CD8-positive, alpha-beta memory T cell (primary cell): ENCODE measurements at regions not wholly inside any gene's neighbourhood (a gene's known extent, or its start where the extent isn't known, plus 50 kb on each side); places are given as distances from the start of the nearest gene placed in this dataset.

Experiments used
- CTCF ChIA-PET: fragments of 350-600 bp; sonication (Branson Sonifier 250); formaldehyde crosslinking; loops from one replicate; lab custom pipeline; 2021; ENCODE audit warnings: antibody characterized with exemption; lab: Charles Lee
- POLR2A ChIA-PET: fragments of 350-600 bp; sonication (Branson Sonifier 250); formaldehyde crosslinking; loops from one replicate; lab custom pipeline; 2021; ENCODE audit warnings: antibody characterized with exemption; lab: Charles Lee
- DNase-seq, 5 donors: peaks; one replicate each; pipeline versions ENCODE4 v3.0.0 to v3.0.0-alpha.2; 2020 to 2022; ENCODE audit warnings: mixed read lengths in 1 of 5
- H3K27ac ChIP-seq: one replicate; pipeline ENCODE4 v1.7.0; 2013; ENCODE audit warnings: low read depth, mild to moderate bottlenecking, low read length, moderate library complexity
- H3K27me3 ChIP-seq: 2 replicates; pipeline ENCODE4 v1.7.0; 2013; ENCODE audit warnings: low read length, mild to moderate bottlenecking; ENCODE audit not compliant: insufficient read depth, poor library complexity, severe bottlenecking
- H3K36me3 ChIP-seq: 2 replicates; pipeline ENCODE4 v1.7.0; 2013; ENCODE audit warnings: mild to moderate bottlenecking, low read length, moderate library complexity; ENCODE audit not compliant: insufficient read depth
- H3K4me1 ChIP-seq: 2 replicates; pipeline ENCODE4 v1.7.0; 2013; ENCODE audit warnings: mild to moderate bottlenecking, low read length, moderate library complexity; ENCODE audit not compliant: insufficient read depth
- H3K4me3 ChIP-seq: 2 replicates; pipeline ENCODE4 v1.7.0; 2013; ENCODE audit warnings: mild to moderate bottlenecking, low read length
- H3K9me3 ChIP-seq: 2 replicates; pipeline ENCODE4 v1.7.0; 2013; ENCODE audit warnings: mild to moderate bottlenecking, low read length
- H3K27ac Mint-ChIP-seq, 8 donors: one replicate each; pipeline ENCODE4 v1.8.0; 2020 to 2021; ENCODE audit warnings: mixed read lengths in 8 of 8, mild to moderate bottlenecking in 6 of 8, inconsistent platforms in 3 of 8, moderate library complexity in 3 of 8
- H3K27me3 Mint-ChIP-seq, 2 donors: one replicate each; pipeline ENCODE4 v1.8.0; 2020 to 2021; ENCODE audit warnings: mixed read lengths in 2 of 2, mild to moderate bottlenecking in 1 of 2, moderate library complexity in 1 of 2
- H3K36me3 Mint-ChIP-seq, 3 donors: one replicate each; pipeline ENCODE4 v1.8.0; 2020 to 2021; ENCODE audit warnings: mixed read lengths in 3 of 3, inconsistent platforms in 1 of 3, mild to moderate bottlenecking in 1 of 3
- H3K4me1 Mint-ChIP-seq, 3 donors: one replicate each; pipeline ENCODE4 v1.8.0; 2020 to 2021; ENCODE audit warnings: mixed read lengths in 3 of 3, inconsistent platforms in 1 of 3, mild to moderate bottlenecking in 1 of 3
- H3K4me3 Mint-ChIP-seq, 7 donors: one replicate each; pipeline ENCODE4 v1.8.0; 2020 to 2021; ENCODE audit warnings: mixed read lengths in 7 of 7, mild to moderate bottlenecking in 6 of 7, moderate library complexity in 4 of 7, inconsistent platforms in 2 of 7
- H3K9me3 Mint-ChIP-seq, 5 donors: one replicate each; pipeline ENCODE4 v1.8.0; 2020 to 2022; ENCODE audit warnings: mixed read lengths in 5 of 5, mild to moderate bottlenecking in 3 of 5, moderate library complexity in 2 of 5, inconsistent platforms in 1 of 5

GRCh38 chr12:72815421-72815820 is 543.3 kb downstream of the TRHDE start:
- H3K4me1 Mint-ChIP-seq = no peaks in the 10 kb centered on the region
- no peaks in the 10 kb centered on the region for H3K27me3 Mint-ChIP-seq
- Histone ChIP-seq H3K36me3 (no peaks in the 10 kb centered on the region), H3K9me3 (no peaks in the 10 kb centered on the region), H3K27ac (no peak overlapping the region), H3K4me3 (no peak overlapping the region), H3K27me3 (no peaks in the 10 kb centered on the region), H3K4me1 (no peaks in the 10 kb centered on the region)
- H3K36me3 Mint-ChIP-seq = peaks cover 0 to 4% (median 0%) of the 10 kb centered on the region in 3 donors
- H3K27ac Mint-ChIP-seq = no peak overlapping the region
- no peak overlapping the region for H3K4me3 Mint-ChIP-seq
- no peak for DNase-seq
- H3K9me3 Mint-ChIP-seq = peaks cover 15 to 27% (median 24%) of the 10 kb centered on the region in 5 donors
- ChIA-PET CTCF (no interaction called here), POLR2A (no interaction called here)

GRCh38 chr12:72828662-72829324 is 556.6 kb downstream of the TRHDE start:
- H3K4me1 ChIP-seq = no peaks in the 10 kb centered on the region
- no peaks in the 10 kb centered on the region for H3K27me3 ChIP-seq
- no peak overlapping the region for H3K4me3 ChIP-seq
- no peak overlapping the region for H3K27ac Mint-ChIP-seq
- no peaks in the 10 kb centered on the region for H3K27me3 Mint-ChIP-seq
- H3K4me3 Mint-ChIP-seq = no peak overlapping the region
- H3K9me3 Mint-ChIP-seq = peaks cover 6 to 10% (median 7%) of the 10 kb centered on the region in 5 donors
- ChIA-PET CTCF (no interaction called here), POLR2A (no interaction called here)
- H3K27ac ChIP-seq = no peak overlapping the region
- H3K36me3 ChIP-seq = no peaks in the 10 kb centered on the region
- H3K9me3 ChIP-seq = no peaks in the 10 kb centered on the region
- DNase-seq = no peak
- H3K4me1 Mint-ChIP-seq = no peaks in the 10 kb centered on the region
- H3K36me3 Mint-ChIP-seq = no peaks in the 10 kb centered on the region

DNA sequence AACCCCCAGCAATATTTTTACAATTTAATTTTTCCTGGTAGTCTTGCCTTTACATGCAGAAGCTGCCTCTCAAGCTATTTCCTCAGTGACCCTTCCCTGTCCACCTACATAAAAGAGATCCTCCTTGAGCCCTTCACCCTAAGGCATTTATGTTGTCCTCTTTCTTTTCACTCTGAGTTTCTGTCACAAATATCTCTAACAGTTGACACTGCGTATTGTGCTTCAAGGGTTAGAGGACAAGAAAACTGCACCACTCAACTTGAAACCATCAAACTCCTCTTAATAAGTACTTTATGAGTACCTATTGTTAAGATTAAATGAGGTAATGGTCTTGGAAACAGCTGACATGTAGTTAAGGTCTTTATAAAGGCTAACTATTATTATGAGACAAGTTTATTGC is 557.7 kb downstream of the TRHDE start:
- Mint-ChIP-seq H3K27ac (no peak overlapping the region), H3K4me1 (no peaks in the 10 kb centered on the region)

GRCh38 chr12:72832024-72832423 is 559.9 kb downstream of the TRHDE start:
- H3K36me3 Mint-ChIP-seq = no peaks in the 10 kb centered on the region
- no peaks in the 10 kb centered on the region for H3K27me3 Mint-ChIP-seq
- H3K36me3 ChIP-seq = no peaks in the 10 kb centered on the region
- CTCF ChIA-PET = no interaction called here
- H3K27ac Mint-ChIP-seq = no peak overlapping the region
- H3K9me3 Mint-ChIP-seq = peaks cover 0 to 10% (median 3%) of the 10 kb centered on the region in 5 donors
- no peak overlapping the region for H3K4me3 Mint-ChIP-seq
- DNase-seq = no peak
- H3K4me1 Mint-ChIP-seq = no peaks in the 10 kb centered on the region
- H3K27me3 ChIP-seq = no peaks in the 10 kb centered on the region
- POLR2A ChIA-PET = no interaction called here
- H3K4me3 ChIP-seq = no peak overlapping the region
- H3K27ac ChIP-seq = no peak overlapping the region
- H3K9me3 ChIP-seq = no peaks in the 10 kb centered on the region
- H3K4me1 ChIP-seq = no peaks in the 10 kb centered on the region

More for the DNA sequence above, 557.7 kb downstream of the TRHDE start:
- Histone ChIP-seq H3K9me3 (no peaks in the 10 kb centered on the region), H3K4me1 (no peaks in the 10 kb centered on the region), H3K4me3 (no peak overlapping the region), H3K27me3 (no peaks in the 10 kb centered on the region), H3K36me3 (no peaks in the 10 kb centered on the region), H3K27ac (no peak overlapping the region)
- ChIA-PET POLR2A (no interaction called here), CTCF (no interaction called here)
- Mint-ChIP-seq H3K27me3 (no peaks in the 10 kb centered on the region), H3K36me3 (no peaks in the 10 kb centered on the region), H3K9me3 (peaks cover 3 to 11% (median 6%) of the 10 kb centered on the region in 5 donors), H3K4me3 (no peak overlapping the region)
- no peak for DNase-seq

- H3K9me3 ChIP-seq = no peaks in the 10 kb centered on the region
- Mint-ChIP-seq H3K4me1 (no peaks in the 10 kb centered on the region), H3K27ac (no peak overlapping the region), H3K4me3 (no peak overlapping the region), H3K9me3 (peaks cover 0 to 5% (median 0%) of the 10 kb centered on the region in 5 donors), H3K27me3 (no peaks in the 10 kb centered on the region), H3K36me3 (no peaks in the 10 kb centered on the region)
- DNase-seq = no peak
- H3K36me3 ChIP-seq = no peaks in the 10 kb centered on the region
- no peaks in the 10 kb centered on the region for H3K27me3 ChIP-seq
- no peak overlapping the region for H3K27ac ChIP-seq
- H3K4me1 ChIP-seq = no peaks in the 10 kb centered on the region
- POLR2A ChIA-PET = no interaction called here
- CTCF ChIA-PET = no interaction called here
- H3K4me3 ChIP-seq = no peak overlapping the region
Observed at GRCh38 chr12:72836194-72836593, 564.0 kb downstream of the TRHDE start.

DNA sequence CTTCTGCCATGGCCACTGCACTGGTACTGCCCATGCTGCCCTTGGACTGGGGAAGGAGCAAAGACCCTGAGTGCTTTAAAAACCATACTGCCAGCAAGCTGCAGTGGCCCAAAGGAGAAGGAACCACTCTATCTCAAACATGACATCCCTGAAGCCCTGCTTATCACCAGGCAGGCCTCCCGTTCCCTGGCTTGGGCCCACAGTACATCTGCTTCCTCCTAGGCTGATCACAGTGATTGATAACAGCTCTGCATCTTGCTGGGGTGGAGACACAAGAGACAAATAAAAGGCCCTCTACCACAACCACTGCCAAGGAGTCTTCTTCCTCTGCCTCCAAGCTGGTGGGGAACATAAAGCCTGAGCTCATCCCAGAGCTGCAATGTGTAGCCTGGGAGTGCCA is 567.5 kb downstream of the TRHDE start:
- Mint-ChIP-seq H3K27ac (no peak overlapping the region), H3K27me3 (no peaks in the 10 kb centered on the region), H3K4me1 (no peaks in the 10 kb centered on the region), H3K9me3 (peaks cover 0 to 16% (median 4%) of the 10 kb centered on the region in 5 donors), H3K36me3 (no peaks in the 10 kb centered on the region), H3K4me3 (no peak overlapping the region)
- H3K4me3 ChIP-seq = no peak overlapping the region
- CTCF ChIA-PET = no interaction called here
- H3K27ac ChIP-seq = no peak overlapping the region
- POLR2A ChIA-PET = no interaction called here
- H3K36me3 ChIP-seq = no peaks in the 10 kb centered on the region
- H3K9me3 ChIP-seq = no peaks in the 10 kb centered on the region
- no peaks in the 10 kb centered on the region for H3K27me3 ChIP-seq
- H3K4me1 ChIP-seq = no peaks in the 10 kb centered on the region
- no peak for DNase-seq

DNA sequence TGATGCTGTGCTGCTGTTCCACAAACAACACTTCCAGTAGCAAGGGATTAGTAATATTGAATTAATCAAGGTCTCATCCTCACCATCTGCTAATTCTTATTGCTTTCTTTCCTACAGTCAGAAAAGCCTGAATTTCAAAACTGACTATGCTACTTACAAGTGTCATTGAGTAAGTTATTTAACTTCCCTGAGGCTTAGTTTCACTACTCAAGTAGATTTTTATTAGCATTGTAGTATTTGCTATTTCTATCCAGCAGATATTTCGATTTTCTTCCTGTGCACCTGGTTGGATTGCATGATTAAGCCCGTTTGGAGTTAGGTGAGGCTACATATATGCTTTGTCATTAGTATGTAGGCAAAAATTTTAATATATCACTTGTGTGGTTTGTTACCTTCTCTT is 591.5 kb downstream of the TRHDE start:
- peaks cover 0 to 9% (median 3%) of the 10 kb centered on the region in 5 donors for H3K9me3 Mint-ChIP-seq
- no peak for DNase-seq
- H3K4me1 Mint-ChIP-seq = no peaks in the 10 kb centered on the region
- no peaks in the 10 kb centered on the region for H3K36me3 Mint-ChIP-seq
- no peak overlapping the region for H3K27ac Mint-ChIP-seq
- no peak overlapping the region for H3K4me3 Mint-ChIP-seq
- H3K27me3 Mint-ChIP-seq = no peaks in the 10 kb centered on the region
- Histone ChIP-seq H3K27ac (no peak overlapping the region), H3K4me3 (no peak overlapping the region), H3K4me1 (no peaks in the 10 kb centered on the region), H3K9me3 (no peaks in the 10 kb centered on the region), H3K27me3 (no peaks in the 10 kb centered on the region), H3K36me3 (no peaks in the 10 kb centered on the region)
- ChIA-PET POLR2A (no interaction called here), CTCF (no interaction called here)

DNA sequence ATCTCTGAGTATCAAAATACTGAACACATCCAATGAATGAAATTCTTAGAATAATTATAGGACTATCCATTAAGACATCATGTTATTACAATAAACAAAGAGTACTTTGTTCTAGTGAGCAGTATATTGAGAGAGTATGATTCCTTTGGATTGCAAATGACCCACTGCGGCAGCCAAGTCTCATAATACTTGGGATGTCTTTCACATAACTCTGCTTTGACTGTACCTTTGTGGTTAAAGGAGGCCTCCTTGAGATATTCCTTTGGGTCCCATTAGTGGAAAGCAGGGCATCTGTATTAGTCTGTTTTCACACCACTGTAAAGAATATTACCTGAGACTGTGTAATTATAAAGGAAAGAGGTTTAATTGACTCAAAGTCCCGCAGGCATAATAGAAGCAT is 593.8 kb downstream of the TRHDE start:
- peaks cover 0 to 6% (median 1%) of the 10 kb centered on the region in 5 donors for H3K9me3 Mint-ChIP-seq
- no peaks in the 10 kb centered on the region for H3K27me3 Mint-ChIP-seq
- Histone ChIP-seq H3K27ac (no peak overlapping the region), H3K4me3 (no peak overlapping the region), H3K9me3 (no peaks in the 10 kb centered on the region), H3K36me3 (no peaks in the 10 kb centered on the region), H3K27me3 (no peaks in the 10 kb centered on the region), H3K4me1 (no peaks in the 10 kb centered on the region)
- no peaks in the 10 kb centered on the region for H3K4me1 Mint-ChIP-seq
- no peaks in the 10 kb centered on the region for H3K36me3 Mint-ChIP-seq
- ChIA-PET CTCF (no interaction called here), POLR2A (no interaction called here)
- peak overlapping the region in 1 of 7 donors; percentile 32 for H3K4me3 Mint-ChIP-seq
- H3K27ac Mint-ChIP-seq = no peak overlapping the region
- DNase-seq = no peak
